GM23338 (cell line): ENCODE measurements at regions not wholly inside any gene's neighbourhood (a gene's known extent, or its start where the extent isn't known, plus 50 kb on each side); places are given as distances from the start of the nearest gene placed in this dataset.

ENCODE experiments used
- ATAC-seq: fragments of 200-7000 bp; cut with Tn5 transposase; 3 replicates; pipeline ENCODE4 v1.9.1; 2020
- DNase-seq: peaks from one replicate; pipeline ENCODE4 v3.0.0-alpha.2; 2015; ENCODE audit warnings: low spot score
- H2AFZ ChIP-seq: fragments of 200-600 bp; sonication (generic); 2 replicates; pipeline ENCODE4 v1.8.0; 2016; ENCODE audit warnings: antibody characterized with exemption, mild to moderate bottlenecking, moderate library complexity
- H3F3A ChIP-seq: fragments of 200-600 bp; sonication (generic); replicated peaks from 2 replicates; pipeline ENCODE4 v1.8.0; 2017; ENCODE audit warnings: antibody characterized with exemption, mixed run types, low read depth
- H3K27ac ChIP-seq: fragments of 200-600 bp; sonication (generic); 2 replicates; pipeline ENCODE4 v1.6.1; 2016; ENCODE audit warnings: low read depth
- H3K27me3 ChIP-seq: fragments of 200-600 bp; sonication (generic); 2 replicates; pipeline ENCODE4 v1.8.0; 2016; ENCODE audit warnings: mild to moderate bottlenecking, mixed run types, moderate library complexity; ENCODE audit not compliant: insufficient read depth
- H3K36me3 ChIP-seq: fragments of 200-600 bp; sonication (generic); 2 replicates; pipeline ENCODE4 v1.8.0; 2016; ENCODE audit warnings: mild to moderate bottlenecking; ENCODE audit not compliant: insufficient read depth
- H3K4me1 ChIP-seq: fragments of 200-600 bp; sonication (generic); 2 replicates; pipeline ENCODE4 v1.8.0; 2016; ENCODE audit warnings: mild to moderate bottlenecking, moderate library complexity; ENCODE audit not compliant: insufficient read depth
- H3K4me2 ChIP-seq: fragments of 200-600 bp; sonication (generic); 2 replicates; pipeline ENCODE4 v1.7.1; 2017; ENCODE audit warnings: mixed run types
- H3K4me3 ChIP-seq: fragments of 200-600 bp; sonication (generic); 2 replicates; pipeline ENCODE4 v1.6.1; 2016; ENCODE audit warnings: mixed run types
- H3K79me2 ChIP-seq: fragments of 200-600 bp; sonication (generic); replicated peaks from 2 replicates; pipeline ENCODE4 v1.8.0; 2017; ENCODE audit warnings: mild to moderate bottlenecking; ENCODE audit not compliant: insufficient read depth
- H3K9me2 ChIP-seq: fragments of 200-600 bp; sonication (generic); 2 replicates; pipeline ENCODE4 v1.8.0; 2017; ENCODE audit not compliant: insufficient read depth
- H4K20me1 ChIP-seq: fragments of 200-600 bp; sonication (generic); replicated peaks from 2 replicates; pipeline ENCODE4 v1.8.0; 2017; ENCODE audit warnings: mild to moderate bottlenecking; ENCODE audit not compliant: insufficient read depth
- H3K27ac Mint-ChIP-seq: 2 replicates; pipeline ENCODE4 v1.8.0; 2020; ENCODE audit warnings: inconsistent platforms, mild to moderate bottlenecking, moderate library complexity, mixed read lengths
- H3K27me3 Mint-ChIP-seq: 3 replicates; pipeline ENCODE4 v1.8.0; 2022; ENCODE audit warnings: low read depth, mild to moderate bottlenecking, moderate library complexity, mixed read lengths, inconsistent platforms; ENCODE audit not compliant: insufficient read depth, poor library complexity
- H3K36me3 Mint-ChIP-seq: 3 replicates; pipeline ENCODE4 v1.8.0; 2021; ENCODE audit warnings: low read depth, mild to moderate bottlenecking, inconsistent platforms, moderate library complexity, mixed read lengths
- H3K4me1 Mint-ChIP-seq: 3 replicates; pipeline ENCODE4 v1.8.0; 2020; ENCODE audit warnings: mild to moderate bottlenecking, inconsistent platforms, mixed read lengths
- H3K4me3 Mint-ChIP-seq: 3 replicates; pipeline ENCODE4 v1.8.0; 2021; ENCODE audit warnings: moderate library complexity, mild to moderate bottlenecking, inconsistent platforms, mixed read lengths
- H3K9me3 Mint-ChIP-seq: 3 replicates; pipeline ENCODE4 v1.8.0; 2020; ENCODE audit warnings: moderate library complexity, mild to moderate bottlenecking, inconsistent platforms, mixed read lengths
- CTCF ChIP-seq, 2 experiments: fragments of 200-600 bp in 1 of 2; sonication (generic) in 1 of 2; conservative IDR thresholded peaks; 2 replicates each; pipeline versions ENCODE4 v1.5.1 to v1.6.1; 2016 to 2017; ENCODE audit warnings: antibody characterized with exemption in 2 of 2, low read depth in 2 of 2, mild to moderate bottlenecking in 2 of 2, moderate library complexity in 1 of 2
- JUNB ChIP-seq: IDR thresholded peaks from one replicate; pipeline ENCODE4 v1.6.1; 2016; ENCODE audit warnings: antibody characterized with exemption; ENCODE audit not compliant: unreplicated experiment
- NANOG ChIP-seq: IDR thresholded peaks from 2 replicates; pipeline ENCODE4 v1.6.1; 2016; ENCODE audit warnings: antibody characterized with exemption, borderline replicate concordance
- POLR2AphosphoS5 ChIP-seq: IDR thresholded peaks from 2 replicates; pipeline ENCODE4 v1.6.1; 2016; ENCODE audit warnings: antibody characterized with exemption, low read depth
- STAT1 ChIP-seq: IDR thresholded peaks from one replicate; pipeline ENCODE4 v1.6.1; 2016; ENCODE audit warnings: antibody characterized with exemption; ENCODE audit not compliant: unreplicated experiment
- ZNF331 ChIP-seq: fragments of 250-450 bp; sonication (Bioruptor Pico); IDR thresholded peaks from 2 replicates; pipeline ENCODE4 v1.5.0; 2020; ENCODE audit warnings: low read depth, mild to moderate bottlenecking, moderate library complexity
- ZNF462 ChIP-seq: fragments of 250-450 bp; sonication (Bioruptor Pico); IDR thresholded peaks from 2 replicates; pipeline ENCODE4 v1.5.0; 2020; ENCODE audit warnings: mild to moderate bottlenecking, moderate library complexity
- TF ChIP-seq, protein P1 (sequence below): IDR thresholded peaks from one replicate; pipeline ENCODE4 v1.6.1; 2018; ENCODE audit warnings: antibody characterized with exemption; ENCODE audit not compliant: unreplicated experiment

- TF ChIP-seq STAT1 (no peak), JUNB (no peak), NANOG (no peak), ZNF462 (CRISPR knock-in tag) (no peak), CTCF (conservative IDR thresholded peaks at IDR 0.05; ENCODE audit: low read depth in 2 of 2) (no peak), POLR2AphosphoS5 (no peak), ZNF331 (CRISPR knock-in tag) (no peak)
- TF ChIP-seq, protein P1, sequence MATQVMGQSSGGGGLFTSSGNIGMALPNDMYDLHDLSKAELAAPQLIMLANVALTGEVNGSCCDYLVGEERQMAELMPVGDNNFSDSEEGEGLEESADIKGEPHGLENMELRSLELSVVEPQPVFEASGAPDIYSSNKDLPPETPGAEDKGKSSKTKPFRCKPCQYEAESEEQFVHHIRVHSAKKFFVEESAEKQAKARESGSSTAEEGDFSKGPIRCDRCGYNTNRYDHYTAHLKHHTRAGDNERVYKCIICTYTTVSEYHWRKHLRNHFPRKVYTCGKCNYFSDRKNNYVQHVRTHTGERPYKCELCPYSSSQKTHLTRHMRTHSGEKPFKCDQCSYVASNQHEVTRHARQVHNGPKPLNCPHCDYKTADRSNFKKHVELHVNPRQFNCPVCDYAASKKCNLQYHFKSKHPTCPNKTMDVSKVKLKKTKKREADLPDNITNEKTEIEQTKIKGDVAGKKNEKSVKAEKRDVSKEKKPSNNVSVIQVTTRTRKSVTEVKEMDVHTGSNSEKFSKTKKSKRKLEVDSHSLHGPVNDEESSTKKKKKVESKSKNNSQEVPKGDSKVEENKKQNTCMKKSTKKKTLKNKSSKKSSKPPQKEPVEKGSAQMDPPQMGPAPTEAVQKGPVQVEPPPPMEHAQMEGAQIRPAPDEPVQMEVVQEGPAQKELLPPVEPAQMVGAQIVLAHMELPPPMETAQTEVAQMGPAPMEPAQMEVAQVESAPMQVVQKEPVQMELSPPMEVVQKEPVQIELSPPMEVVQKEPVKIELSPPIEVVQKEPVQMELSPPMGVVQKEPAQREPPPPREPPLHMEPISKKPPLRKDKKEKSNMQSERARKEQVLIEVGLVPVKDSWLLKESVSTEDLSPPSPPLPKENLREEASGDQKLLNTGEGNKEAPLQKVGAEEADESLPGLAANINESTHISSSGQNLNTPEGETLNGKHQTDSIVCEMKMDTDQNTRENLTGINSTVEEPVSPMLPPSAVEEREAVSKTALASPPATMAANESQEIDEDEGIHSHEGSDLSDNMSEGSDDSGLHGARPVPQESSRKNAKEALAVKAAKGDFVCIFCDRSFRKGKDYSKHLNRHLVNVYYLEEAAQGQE, result no peak
- ATAC-seq (no peak), DNase-seq (no peak)
- Mint-ChIP-seq H3K4me1 (no peaks in the 10 kb centered on the region), H3K27me3 (no peaks in the 10 kb centered on the region), H3K4me3 (no peak overlapping the region), H3K9me3 (no peaks in the 10 kb centered on the region), H3K27ac (no peak overlapping the region), H3K36me3 (no peaks in the 10 kb centered on the region)
- Histone ChIP-seq H3K27ac (no peak overlapping the region), H3K4me1 (no peaks in the 10 kb centered on the region), H3K9me2 (no peaks in the 10 kb centered on the region), H3K79me2 (no peaks in the 10 kb centered on the region), H4K20me1 (no peaks in the 10 kb centered on the region), H3K4me3 (no peak overlapping the region), H3K4me2 (no peak overlapping the region), H2AFZ (no peak overlapping the region), H3K36me3 (no peaks in the 10 kb centered on the region), H3F3A (no peaks in the 10 kb centered on the region), H3K27me3 (no peaks in the 10 kb centered on the region)
These were observed 73.0 kb upstream of the ADAD1 start for GRCh38 chr4:122305853-122306252.
